Lower leg skin (tissue), 3 donors: ENCODE measurements at regions not wholly inside any gene's neighbourhood (a gene's known extent, or its start where the extent isn't known, plus 50 kb on each side); places are given as distances from the start of the nearest gene placed in this dataset.

ENCODE experiments used
- POLR2A ChIP-seq, 2 donors: fragments of 450-650 bp; IDR thresholded peaks; one replicate each; pipeline ENCODE4 v1.6.1; 2016 to 2017; ENCODE audit warnings: antibody characterized with exemption in 2 of 2, mild to moderate bottlenecking in 1 of 2, moderate library complexity in 1 of 2
- TF ChIP-seq, protein P1 (sequence below), 3 donors: fragments of 450-650 bp; IDR thresholded peaks; one replicate each; pipeline ENCODE4 v1.5.1; 2016; ENCODE audit warnings: antibody characterized with exemption in 3 of 3, mild to moderate bottlenecking in 3 of 3, moderate library complexity in 2 of 3

DNA sequence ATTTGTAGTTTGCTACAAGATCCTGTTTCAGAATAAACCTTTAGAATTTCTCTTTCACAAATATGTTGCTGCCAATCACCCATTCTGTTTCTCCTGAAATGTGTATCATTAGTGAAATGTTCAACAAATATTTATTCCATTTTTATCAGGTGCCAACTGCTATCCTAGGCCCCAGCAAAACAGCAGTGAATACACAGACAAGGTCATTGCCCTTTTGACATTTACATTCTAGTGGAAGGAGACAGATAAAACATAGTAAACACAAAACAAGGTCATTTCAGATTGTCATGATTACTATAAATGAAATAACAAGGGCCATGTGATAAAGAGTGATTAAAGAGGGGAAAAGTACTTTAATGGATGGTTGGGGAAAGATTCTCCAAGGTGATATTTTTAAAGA lies 404.8 kb upstream of the PHF14 start:
- TF ChIP-seq, protein P1, sequence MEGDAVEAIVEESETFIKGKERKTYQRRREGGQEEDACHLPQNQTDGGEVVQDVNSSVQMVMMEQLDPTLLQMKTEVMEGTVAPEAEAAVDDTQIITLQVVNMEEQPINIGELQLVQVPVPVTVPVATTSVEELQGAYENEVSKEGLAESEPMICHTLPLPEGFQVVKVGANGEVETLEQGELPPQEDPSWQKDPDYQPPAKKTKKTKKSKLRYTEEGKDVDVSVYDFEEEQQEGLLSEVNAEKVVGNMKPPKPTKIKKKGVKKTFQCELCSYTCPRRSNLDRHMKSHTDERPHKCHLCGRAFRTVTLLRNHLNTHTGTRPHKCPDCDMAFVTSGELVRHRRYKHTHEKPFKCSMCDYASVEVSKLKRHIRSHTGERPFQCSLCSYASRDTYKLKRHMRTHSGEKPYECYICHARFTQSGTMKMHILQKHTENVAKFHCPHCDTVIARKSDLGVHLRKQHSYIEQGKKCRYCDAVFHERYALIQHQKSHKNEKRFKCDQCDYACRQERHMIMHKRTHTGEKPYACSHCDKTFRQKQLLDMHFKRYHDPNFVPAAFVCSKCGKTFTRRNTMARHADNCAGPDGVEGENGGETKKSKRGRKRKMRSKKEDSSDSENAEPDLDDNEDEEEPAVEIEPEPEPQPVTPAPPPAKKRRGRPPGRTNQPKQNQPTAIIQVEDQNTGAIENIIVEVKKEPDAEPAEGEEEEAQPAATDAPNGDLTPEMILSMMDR (IDR thresholded peaks at IDR 0.05) = no peak
- no peak for TF ChIP-seq POLR2A (IDR thresholded peaks at IDR 0.05)
